DMS153 (cell line): ENCODE measurements at regions not wholly inside any gene's neighbourhood (a gene's known extent, or its start where the extent isn't known, plus 50 kb on each side); places are given as distances from the start of the nearest gene placed in this dataset.
"Not testable (repeated sequence)": the region's sequence is repeated elsewhere in the genome, so short reads cannot be mapped to it uniquely, and the experiment has no call there.

Experiments
- DNase-seq: peaks from one replicate; lab custom pipeline; 2025; lab: John Stamatoyannopoulos, UW

GRCh38 chr3:88807491-88808105 lies 299.8 kb upstream of the EPHA3 start:
- DNase-seq = no peak

- no peak for DNase-seq
These were observed 297.4 kb upstream of the EPHA3 start for GRCh38 chr3:88809993-88810392.

GRCh38 chr3:88810455-88810854 lies 297.0 kb upstream of the EPHA3 start:
- no peak for DNase-seq

GRCh38 chr3:88811096-88811495 lies 296.3 kb upstream of the EPHA3 start:
- no peak for DNase-seq

GRCh38 chr3:88812576-88812975 lies 294.8 kb upstream of the EPHA3 start:
- DNase-seq = no peak

- DNase-seq = no peak
These were observed 291.0 kb upstream of the EPHA3 start for GRCh38 chr3:88816445-88816844.

DNA sequence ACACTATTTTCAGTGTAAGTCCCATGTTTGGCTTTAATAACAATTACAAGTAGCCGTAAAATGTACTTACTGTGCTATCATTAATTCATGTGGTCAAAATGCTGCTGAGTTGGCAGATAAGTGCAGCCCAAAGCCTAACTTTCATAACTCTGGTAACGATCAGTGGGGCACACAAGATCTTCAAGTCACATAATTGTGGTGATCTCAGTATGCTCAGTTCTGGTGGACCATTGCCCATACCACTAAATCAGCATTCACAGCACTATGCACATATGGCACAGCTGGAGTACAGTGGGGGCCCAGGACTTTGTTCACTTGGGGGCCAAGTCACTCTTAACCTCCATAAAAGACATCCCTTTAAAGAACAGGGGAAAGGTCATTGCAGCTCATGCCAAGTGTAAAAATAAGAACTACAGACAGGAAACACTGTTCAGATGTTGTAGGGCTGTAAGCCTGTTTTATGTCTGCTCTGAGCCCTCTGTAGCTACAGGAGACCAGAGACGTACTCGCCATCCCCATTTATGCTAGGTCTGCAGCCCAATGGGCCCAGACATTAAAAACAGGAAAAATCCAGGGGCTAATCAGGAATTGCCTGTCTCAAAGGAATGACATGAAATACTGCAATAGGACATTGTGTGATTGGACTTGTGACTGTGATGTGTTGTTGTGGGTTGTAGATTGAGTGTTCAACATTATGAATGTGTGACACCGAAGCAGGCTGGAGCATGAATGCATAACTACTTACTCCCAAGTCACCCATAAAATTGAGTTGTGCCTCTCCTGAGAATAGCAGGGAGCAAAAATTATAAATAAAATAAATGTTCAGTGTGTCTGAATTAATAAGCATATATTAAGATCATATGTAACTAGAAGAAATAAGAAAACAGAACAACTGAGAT lies 282.5 kb upstream of the EPHA3 start:
- no peak for DNase-seq

DNA sequence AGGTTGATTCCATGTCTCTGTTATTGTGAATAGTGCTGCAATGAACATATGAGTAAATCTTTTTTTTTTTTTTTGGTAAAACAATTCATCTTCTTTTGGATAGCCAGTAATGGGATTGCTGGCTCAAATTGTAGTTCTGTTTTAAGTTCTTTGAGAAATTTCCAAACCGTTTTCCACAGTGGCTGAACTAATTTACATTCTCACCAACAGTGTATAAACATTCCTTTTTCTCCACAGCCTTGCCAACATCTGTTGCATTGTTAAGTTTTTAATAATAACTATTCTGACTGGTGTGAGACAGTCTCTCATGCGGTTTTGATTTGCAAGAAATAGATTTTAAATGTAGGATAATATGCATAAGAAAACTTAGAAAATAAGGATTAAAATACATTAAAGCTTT lies 279.0 kb upstream of the EPHA3 start:
- DNase-seq = no peak

DNA sequence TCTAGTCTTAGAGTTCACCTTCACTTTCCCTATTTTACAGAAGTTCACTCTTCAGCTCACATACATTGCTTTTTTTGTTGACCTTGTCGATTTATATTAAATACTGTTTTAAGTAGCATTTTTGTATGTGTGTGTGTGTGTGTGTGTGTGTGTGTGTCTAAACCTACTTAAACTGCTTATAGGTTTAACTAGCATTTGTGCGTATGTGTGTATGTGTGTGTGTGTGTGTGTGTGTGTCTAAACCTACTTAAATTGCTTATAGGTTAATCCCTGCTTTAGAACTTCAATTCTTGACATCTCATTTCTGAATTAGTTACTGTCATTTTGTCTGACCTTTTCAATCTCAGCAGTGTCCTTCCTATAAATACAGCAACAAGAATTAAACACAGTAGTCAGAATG lies 254.8 kb upstream of the EPHA3 start:
- no peak for DNase-seq

GRCh38 chr3:88863196-88863595 lies 244.2 kb upstream of the EPHA3 start:
- DNase-seq = no peak

- DNase-seq = no peak
These were observed 230.7 kb upstream of the EPHA3 start for GRCh38 chr3:88876724-88877123.

DNA sequence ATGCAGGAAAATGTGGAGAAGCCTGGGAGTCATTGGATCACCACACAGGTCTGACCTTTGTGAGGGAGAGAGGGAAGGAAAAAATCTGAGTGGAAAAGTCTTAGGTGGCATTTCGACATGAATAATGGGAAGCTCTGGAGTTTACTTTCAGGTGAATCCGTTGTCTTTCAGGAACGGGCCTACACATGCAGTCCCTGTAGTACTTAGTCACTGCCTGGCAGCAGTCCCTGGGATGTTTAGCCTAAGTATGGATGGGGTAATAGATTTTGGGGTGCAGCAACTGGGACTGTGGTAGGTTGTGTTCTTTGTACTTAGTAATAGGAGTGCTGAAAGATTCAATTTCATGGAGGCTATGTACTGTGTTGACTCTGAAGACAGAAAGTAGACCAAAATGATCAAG lies 227.5 kb upstream of the EPHA3 start:
- DNase-seq = no peak

GRCh38 chr3:88882121-88882520 lies 225.3 kb upstream of the EPHA3 start:
- no peak for DNase-seq

- not testable (repeated sequence) for DNase-seq
These were observed 220.8 kb upstream of the EPHA3 start for GRCh38 chr3:88886624-88887023.

- DNase-seq = no peak
These were observed 211.4 kb upstream of the EPHA3 start for GRCh38 chr3:88896026-88896425.

- no peak for DNase-seq
These were observed 195.0 kb upstream of the EPHA3 start for GRCh38 chr3:88912294-88912877.

GRCh38 chr3:88918841-88919240 lies 188.6 kb upstream of the EPHA3 start:
- DNase-seq = no peak

DNA sequence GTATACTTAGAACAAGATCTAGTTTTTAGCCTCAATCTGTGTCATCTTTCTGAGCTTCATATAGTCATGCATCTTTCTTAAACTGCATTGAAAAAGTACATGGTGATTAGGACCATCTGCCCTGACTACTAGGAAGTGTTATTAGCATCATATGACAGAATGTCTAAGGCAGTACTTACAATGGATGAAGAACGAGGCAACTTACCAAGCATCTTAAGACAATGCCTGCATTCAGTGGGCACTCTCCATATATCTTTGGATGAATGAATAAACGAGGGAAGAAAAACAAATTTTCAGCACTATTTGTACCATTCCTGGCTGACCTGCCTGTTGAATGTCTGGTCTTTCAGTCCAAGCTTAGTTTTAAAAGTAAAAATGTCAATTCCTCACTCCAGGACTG lies 185.4 kb upstream of the EPHA3 start:
- DNase-seq = no peak

GRCh38 chr3:88926221-88926620 lies 181.2 kb upstream of the EPHA3 start:
- DNase-seq = no peak

- DNase-seq = no peak
These were observed 176.8 kb upstream of the EPHA3 start for GRCh38 chr3:88930611-88931010.

DNA sequence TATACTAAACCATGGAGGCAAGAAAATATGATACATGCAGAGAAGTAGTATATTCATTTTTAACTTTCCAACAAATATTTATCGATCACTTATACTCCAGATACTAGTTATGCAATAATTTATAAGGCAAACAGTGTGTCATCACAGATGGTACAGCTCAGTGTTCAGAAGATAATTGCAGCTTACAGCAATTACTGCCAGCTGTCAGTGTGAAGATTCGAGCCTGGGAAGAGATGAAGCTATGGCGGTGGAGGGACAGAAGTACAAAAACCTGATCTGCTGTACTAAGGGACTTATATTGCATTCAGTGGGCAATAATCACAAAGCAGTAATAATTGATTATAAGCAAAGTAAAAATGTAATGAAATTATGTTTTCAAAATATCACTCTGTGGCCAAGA lies 170.6 kb upstream of the EPHA3 start:
- DNase-seq = no peak

DNA sequence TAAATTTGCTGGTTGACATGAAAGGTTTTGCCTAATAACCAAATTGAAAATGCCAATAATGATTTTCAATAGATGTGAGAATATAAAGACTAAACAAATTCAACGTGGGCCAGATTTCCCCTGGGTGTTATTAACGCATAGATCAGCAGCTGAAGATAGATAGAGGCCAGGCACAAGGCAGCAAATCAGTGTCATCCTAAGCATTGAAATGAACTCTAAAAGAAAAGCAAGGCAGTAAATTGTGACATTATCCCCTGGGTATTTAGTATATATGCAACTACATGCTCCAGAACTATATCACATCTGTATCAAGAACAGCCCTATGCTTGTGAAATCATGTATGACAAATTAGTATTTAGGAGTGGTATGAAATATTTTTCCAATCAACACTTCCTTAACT lies 167.1 kb upstream of the EPHA3 start:
- DNase-seq = no peak

DNA sequence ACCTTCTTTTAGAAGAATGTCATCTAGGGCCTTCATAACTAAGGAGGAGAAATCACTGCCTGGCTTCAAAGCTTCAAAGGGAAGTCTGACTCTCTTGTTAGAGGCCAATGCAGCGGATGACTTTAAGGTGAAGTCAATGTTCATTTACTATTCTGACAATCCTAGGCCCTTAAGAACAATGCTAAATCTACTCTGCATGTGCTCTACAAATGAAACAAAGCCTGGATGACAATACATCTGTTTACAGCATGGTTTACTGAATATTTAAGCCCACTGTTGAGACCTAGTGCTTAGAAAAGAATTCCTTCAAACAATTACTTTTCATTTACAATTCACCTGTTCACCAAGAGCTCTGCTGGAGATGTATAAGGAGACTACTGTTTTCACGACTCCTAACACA lies 160.4 kb upstream of the EPHA3 start:
- no peak for DNase-seq
